Tibial artery (tissue), 4 donors: ENCODE measurements at regions not wholly inside any gene's neighbourhood (a gene's known extent, or its start where the extent isn't known, plus 50 kb on each side); places are given as distances from the start of the nearest gene placed in this dataset.

Experiments
- DNase-seq, 2 donors: peaks; one replicate each; pipeline ENCODE4 v3.0.0-alpha.2; 2019
- H3K27ac ChIP-seq, 2 donors: fragments of 200-600 bp; sonication (generic) in 1 of 2; 1 replicate in 1 of 2; 2 replicates in 1 of 2; pipeline ENCODE4 v1.5.1; 2018 to 2019; ENCODE audit warnings: mild to moderate bottlenecking in 1 of 2
- H3K27me3 ChIP-seq, 2 donors: fragments of 200-600 bp; sonication (generic) in 1 of 2; one replicate each; pipeline versions ENCODE4 v1.5.1 to v1.6.0; 2016 to 2019
- H3K36me3 ChIP-seq, 3 donors: fragments of 200-600 bp; sonication (generic) in 2 of 3; one replicate each; pipeline ENCODE4 v1.5.1; 2016 to 2019; ENCODE audit warnings: mild to moderate bottlenecking in 2 of 3
- H3K4me1 ChIP-seq, 4 donors: fragments of 200-600 bp; sonication (generic) in 2 of 4; 1 replicate in 3 of 4; 2 replicates in 1 of 4; pipeline ENCODE4 v1.5.1; 2016 to 2019
- H3K4me3 ChIP-seq, 2 donors: fragments of 200-600 bp; sonication (generic) in 1 of 2; 1 replicate in 1 of 2; 2 replicates in 1 of 2; pipeline ENCODE4 v1.5.1; 2018 to 2019; ENCODE audit warnings: mild to moderate bottlenecking in 2 of 2
- H3K9me3 ChIP-seq, 3 donors: fragments of 200-600 bp; sonication (generic) in 1 of 3; one replicate each; pipeline ENCODE4 v1.5.1; 2016 to 2019
- intact Hi-C: fragments of 100-400 bp; cut with DNase I; formaldehyde crosslinking; loops from one replicate; pipeline ENCODE4 v1.15.0; 2023; ENCODE audit warnings: low total_unique reads
- TF ChIP-seq, protein P1 (sequence below), 2 experiments: fragments of 200-600 bp in 1 of 2; fragments of 450-650 bp in 1 of 2; IDR thresholded peaks; one replicate each; pipeline ENCODE4 v1.5.1; 2017 to 2019; ENCODE audit warnings: antibody characterized with exemption in 2 of 2, mild to moderate bottlenecking in 1 of 2, moderate library complexity in 1 of 2

DNA sequence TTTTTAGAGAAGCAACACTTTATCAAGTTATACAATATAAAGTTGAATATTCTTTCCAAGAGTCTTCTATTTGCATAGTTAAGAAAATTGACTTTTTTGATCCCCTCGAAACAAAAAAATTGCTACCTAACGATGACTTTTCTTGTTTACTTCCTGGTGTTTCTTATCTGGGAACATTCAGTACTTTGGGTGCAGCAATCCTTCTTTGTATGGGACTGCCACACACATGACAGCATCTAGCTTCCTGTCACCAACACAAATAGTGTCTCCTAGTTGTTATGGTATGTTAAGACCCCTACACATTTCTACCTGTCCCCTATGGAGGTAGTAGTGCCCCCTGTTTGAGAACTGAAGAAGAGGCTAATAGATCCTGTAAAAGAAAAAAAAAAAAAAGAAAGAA is 841.7 kb upstream of the FAT3 start:
- H3K9me3 ChIP-seq: no peaks in the 10 kb centered on the region
- intact Hi-C loops: no loop called here
- H3K27ac ChIP-seq: no peak overlapping the region
- H3K4me3 ChIP-seq: no peak overlapping the region
- TF ChIP-seq, protein P1, sequence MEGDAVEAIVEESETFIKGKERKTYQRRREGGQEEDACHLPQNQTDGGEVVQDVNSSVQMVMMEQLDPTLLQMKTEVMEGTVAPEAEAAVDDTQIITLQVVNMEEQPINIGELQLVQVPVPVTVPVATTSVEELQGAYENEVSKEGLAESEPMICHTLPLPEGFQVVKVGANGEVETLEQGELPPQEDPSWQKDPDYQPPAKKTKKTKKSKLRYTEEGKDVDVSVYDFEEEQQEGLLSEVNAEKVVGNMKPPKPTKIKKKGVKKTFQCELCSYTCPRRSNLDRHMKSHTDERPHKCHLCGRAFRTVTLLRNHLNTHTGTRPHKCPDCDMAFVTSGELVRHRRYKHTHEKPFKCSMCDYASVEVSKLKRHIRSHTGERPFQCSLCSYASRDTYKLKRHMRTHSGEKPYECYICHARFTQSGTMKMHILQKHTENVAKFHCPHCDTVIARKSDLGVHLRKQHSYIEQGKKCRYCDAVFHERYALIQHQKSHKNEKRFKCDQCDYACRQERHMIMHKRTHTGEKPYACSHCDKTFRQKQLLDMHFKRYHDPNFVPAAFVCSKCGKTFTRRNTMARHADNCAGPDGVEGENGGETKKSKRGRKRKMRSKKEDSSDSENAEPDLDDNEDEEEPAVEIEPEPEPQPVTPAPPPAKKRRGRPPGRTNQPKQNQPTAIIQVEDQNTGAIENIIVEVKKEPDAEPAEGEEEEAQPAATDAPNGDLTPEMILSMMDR (IDR thresholded peaks at IDR 0.05): no peak
- no peak for DNase-seq
- no peaks in the 10 kb centered on the region for H3K4me1 ChIP-seq
- H3K36me3 ChIP-seq: no peaks in the 10 kb centered on the region
- H3K27me3 ChIP-seq: no peaks in the 10 kb centered on the region

- TF ChIP-seq, protein P1 (IDR thresholded peaks at IDR 0.05): no peak
- Histone ChIP-seq H3K27ac (no peak overlapping the region), H3K36me3 (no peaks in the 10 kb centered on the region), H3K9me3 (no peaks in the 10 kb centered on the region), H3K4me1 (no peaks in the 10 kb centered on the region), H3K4me3 (no peak overlapping the region), H3K27me3 (no peaks in the 10 kb centered on the region)
- intact Hi-C loops: no loop called here
- no peak for DNase-seq
Measured at GRCh38 chr11:91374794-91375193, 849.8 kb upstream of the FAT3 start.

DNA sequence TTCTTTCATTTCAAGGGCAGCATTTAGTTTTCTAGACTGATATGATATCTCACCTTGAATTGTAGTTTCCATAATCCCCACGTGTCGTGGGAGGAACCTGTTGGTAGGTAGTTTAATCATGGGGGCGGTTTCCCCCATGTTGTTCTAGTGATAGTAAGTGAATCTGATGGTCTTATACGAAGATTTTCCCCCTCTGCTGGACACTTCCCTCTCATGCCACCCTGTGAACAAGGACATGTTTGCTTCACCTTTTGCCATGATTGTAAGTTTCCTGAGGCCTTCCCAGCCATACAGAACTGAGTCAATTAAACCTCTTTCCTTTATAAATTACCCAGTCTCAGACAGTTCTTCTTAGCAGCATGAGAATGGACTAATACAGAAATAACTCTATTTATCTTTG is 851.1 kb upstream of the FAT3 start:
- no peaks in the 10 kb centered on the region for H3K36me3 ChIP-seq
- intact Hi-C loops: no loop called here
- H3K9me3 ChIP-seq: no peaks in the 10 kb centered on the region
- H3K27ac ChIP-seq: no peak overlapping the region
- H3K4me3 ChIP-seq: no peak overlapping the region
- TF ChIP-seq, protein P1 (IDR thresholded peaks at IDR 0.05): no peak
- no peaks in the 10 kb centered on the region for H3K27me3 ChIP-seq
- H3K4me1 ChIP-seq: no peaks in the 10 kb centered on the region
- no peak for DNase-seq

DNA sequence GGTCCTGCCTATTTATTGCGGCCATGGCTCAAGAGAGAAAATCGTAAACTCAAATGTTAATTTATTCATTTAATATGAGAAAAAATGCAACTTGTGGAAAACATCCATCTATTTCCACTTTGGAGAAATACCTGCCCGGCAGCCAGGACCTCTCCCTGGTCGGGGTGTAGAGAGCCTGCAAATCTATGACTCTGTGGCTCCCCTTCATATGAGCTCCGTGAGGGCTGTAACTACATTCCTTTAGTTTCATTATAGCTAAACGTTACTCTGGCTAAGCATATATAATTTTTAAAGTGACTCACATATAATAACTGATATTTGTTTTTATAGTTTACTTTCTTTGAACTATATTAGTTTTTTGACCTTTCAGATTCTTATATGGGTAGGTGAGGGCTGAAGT is 857.8 kb upstream of the FAT3 start:
- Histone ChIP-seq H3K4me3 (no peak overlapping the region), H3K9me3 (no peaks in the 10 kb centered on the region), H3K27me3 (no peaks in the 10 kb centered on the region), H3K4me1 (no peaks in the 10 kb centered on the region), H3K36me3 (no peaks in the 10 kb centered on the region), H3K27ac (no peak overlapping the region)
- TF ChIP-seq, protein P1 (IDR thresholded peaks at IDR 0.05): no peak
- intact Hi-C loops: no loop called here
- no peak for DNase-seq

DNA sequence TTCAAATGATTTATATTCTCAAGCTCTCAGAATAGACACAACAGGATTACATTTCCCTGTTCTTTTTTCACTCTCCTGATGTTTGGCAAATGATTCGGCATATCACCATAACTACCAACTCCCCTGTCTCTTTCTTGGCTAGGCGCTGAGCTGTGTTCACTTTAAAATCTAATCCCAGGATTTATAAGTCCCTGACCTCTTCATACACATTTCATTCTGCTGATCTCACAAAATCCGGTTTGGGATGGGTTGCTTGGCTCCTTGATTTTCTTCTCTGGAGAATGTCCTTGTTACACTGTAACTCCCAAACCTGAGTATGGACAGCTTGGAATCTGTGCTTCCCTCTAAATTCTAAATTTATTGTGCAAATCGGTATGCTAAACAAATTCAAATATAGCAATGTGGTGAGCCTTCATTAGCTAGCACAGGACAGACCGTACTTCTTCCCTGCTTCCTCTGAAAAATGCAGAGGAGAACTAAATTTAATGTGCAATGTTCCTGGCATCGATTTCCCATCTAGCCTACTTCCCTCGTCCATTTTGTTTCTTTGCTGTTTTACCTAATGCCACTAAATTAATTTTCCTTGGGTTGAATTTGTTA is 858.5 kb upstream of the FAT3 start:
- Histone ChIP-seq H3K4me1 (no peaks in the 10 kb centered on the region), H3K4me3 (no peak overlapping the region), H3K36me3 (no peaks in the 10 kb centered on the region), H3K27ac (no peak overlapping the region), H3K9me3 (no peaks in the 10 kb centered on the region), H3K27me3 (no peaks in the 10 kb centered on the region)
- intact Hi-C loops: no loop called here
- TF ChIP-seq, protein P1 (IDR thresholded peaks at IDR 0.05): no peak
- DNase-seq: no peak

- Histone ChIP-seq H3K27me3 (no peaks in the 10 kb centered on the region), H3K4me3 (no peak overlapping the region), H3K36me3 (no peaks in the 10 kb centered on the region), H3K9me3 (no peaks in the 10 kb centered on the region), H3K4me1 (no peaks in the 10 kb centered on the region), H3K27ac (no peak overlapping the region)
- TF ChIP-seq, protein P1 (IDR thresholded peaks at IDR 0.05): no peak
- DNase-seq: no peak
- intact Hi-C loops: no loop called here
Measured at GRCh38 chr11:91350931-91351330, 873.7 kb upstream of the FAT3 start.
